AG04450 (cell line): ENCODE measurements at regions not wholly inside any gene's neighbourhood (a gene's known extent, or its start where the extent isn't known, plus 50 kb on each side); places are given as distances from the start of the nearest gene placed in this dataset.

Source experiments
- CTCF ChIA-PET: fragments of 300-600, 350-600 bp; formaldehyde crosslinking; extraction: SDS; loops from one replicate; lab custom pipeline; 2022; ENCODE audit warnings: antibody characterized with exemption, inconsistent platforms; lab: Charles Lee
- POLR2A ChIA-PET: fragments of 350-600 bp; formaldehyde crosslinking; extraction: SDS; loops from one replicate; lab custom pipeline; 2021; ENCODE audit warnings: antibody characterized with exemption, inconsistent platforms; lab: Yijun Ruan, JAX
- DNase-seq: peaks from one replicate; pipeline ENCODE4 v3.0.0-alpha.2; 2011; ENCODE audit warnings: low read depth, low spot score
- H3K27ac ChIP-seq: one replicate; pipeline ENCODE4 v1.5.1; 2012; ENCODE audit warnings: low read depth, low read length, control low read depth
- H3K27me3 ChIP-seq: one replicate; pipeline ENCODE4 v1.6.0; 2012; ENCODE audit warnings: low read length; ENCODE audit not compliant: control insufficient read depth, insufficient read depth
- H3K4me3 ChIP-seq: 2 replicates; pipeline ENCODE4 v1.5.1; 2011; ENCODE audit warnings: mild to moderate bottlenecking, low read depth, low read length, control low read depth
- H3K9me3 ChIP-seq: 2 replicates; pipeline ENCODE4 v1.5.1; 2012; ENCODE audit warnings: low read length; ENCODE audit not compliant: control insufficient read depth, insufficient read depth
- TF ChIP-seq, protein P1 (sequence below): IDR thresholded peaks from 2 replicates; pipeline ENCODE4 v1.5.1; 2011; ENCODE audit warnings: low read depth, low read length, control low read depth, inconsistent platforms

DNA sequence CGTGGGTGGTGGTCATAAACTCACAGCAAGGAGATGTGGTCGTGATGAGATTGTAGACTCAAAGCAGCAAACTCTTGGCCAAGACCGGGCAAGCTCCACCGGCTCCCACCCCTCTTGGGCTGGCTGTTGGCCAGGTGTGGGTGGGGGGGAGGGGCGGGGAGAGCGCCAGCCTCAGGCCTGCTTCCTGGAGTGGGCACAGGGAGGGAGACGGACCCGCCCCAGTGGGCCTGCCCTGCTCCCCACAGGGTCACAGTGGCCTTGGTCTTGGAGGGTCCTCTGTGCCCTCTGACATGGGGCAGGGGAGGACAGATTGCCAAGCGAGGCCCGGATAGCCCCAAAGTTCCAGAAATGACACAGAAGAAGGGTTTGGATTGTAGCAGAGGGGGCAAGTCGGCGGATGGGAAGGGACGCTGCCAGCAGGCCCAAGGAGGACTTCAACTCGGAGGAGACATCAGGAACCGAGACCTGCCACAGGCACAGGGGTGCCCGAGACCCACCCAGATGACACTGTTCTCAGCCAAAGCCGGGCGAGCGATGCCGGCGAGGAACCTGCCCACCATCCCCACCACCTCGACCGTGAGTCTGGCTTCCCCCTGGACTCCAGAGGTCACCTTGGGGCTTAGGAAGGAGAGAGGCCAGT lies 85.4 kb upstream of the ACTRT2 start:
- Histone ChIP-seq H3K27me3 (no peaks in the 10 kb centered on the region), H3K4me3 (no peak overlapping the region), H3K27ac (no peak overlapping the region), H3K9me3 (peaks cover 96% of the 10 kb centered on the region)
- DNase-seq, result no peak
- ChIA-PET CTCF (no interaction called here), POLR2A (no interaction called here)
- TF ChIP-seq, protein P1, sequence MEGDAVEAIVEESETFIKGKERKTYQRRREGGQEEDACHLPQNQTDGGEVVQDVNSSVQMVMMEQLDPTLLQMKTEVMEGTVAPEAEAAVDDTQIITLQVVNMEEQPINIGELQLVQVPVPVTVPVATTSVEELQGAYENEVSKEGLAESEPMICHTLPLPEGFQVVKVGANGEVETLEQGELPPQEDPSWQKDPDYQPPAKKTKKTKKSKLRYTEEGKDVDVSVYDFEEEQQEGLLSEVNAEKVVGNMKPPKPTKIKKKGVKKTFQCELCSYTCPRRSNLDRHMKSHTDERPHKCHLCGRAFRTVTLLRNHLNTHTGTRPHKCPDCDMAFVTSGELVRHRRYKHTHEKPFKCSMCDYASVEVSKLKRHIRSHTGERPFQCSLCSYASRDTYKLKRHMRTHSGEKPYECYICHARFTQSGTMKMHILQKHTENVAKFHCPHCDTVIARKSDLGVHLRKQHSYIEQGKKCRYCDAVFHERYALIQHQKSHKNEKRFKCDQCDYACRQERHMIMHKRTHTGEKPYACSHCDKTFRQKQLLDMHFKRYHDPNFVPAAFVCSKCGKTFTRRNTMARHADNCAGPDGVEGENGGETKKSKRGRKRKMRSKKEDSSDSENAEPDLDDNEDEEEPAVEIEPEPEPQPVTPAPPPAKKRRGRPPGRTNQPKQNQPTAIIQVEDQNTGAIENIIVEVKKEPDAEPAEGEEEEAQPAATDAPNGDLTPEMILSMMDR, result no peak

DNA sequence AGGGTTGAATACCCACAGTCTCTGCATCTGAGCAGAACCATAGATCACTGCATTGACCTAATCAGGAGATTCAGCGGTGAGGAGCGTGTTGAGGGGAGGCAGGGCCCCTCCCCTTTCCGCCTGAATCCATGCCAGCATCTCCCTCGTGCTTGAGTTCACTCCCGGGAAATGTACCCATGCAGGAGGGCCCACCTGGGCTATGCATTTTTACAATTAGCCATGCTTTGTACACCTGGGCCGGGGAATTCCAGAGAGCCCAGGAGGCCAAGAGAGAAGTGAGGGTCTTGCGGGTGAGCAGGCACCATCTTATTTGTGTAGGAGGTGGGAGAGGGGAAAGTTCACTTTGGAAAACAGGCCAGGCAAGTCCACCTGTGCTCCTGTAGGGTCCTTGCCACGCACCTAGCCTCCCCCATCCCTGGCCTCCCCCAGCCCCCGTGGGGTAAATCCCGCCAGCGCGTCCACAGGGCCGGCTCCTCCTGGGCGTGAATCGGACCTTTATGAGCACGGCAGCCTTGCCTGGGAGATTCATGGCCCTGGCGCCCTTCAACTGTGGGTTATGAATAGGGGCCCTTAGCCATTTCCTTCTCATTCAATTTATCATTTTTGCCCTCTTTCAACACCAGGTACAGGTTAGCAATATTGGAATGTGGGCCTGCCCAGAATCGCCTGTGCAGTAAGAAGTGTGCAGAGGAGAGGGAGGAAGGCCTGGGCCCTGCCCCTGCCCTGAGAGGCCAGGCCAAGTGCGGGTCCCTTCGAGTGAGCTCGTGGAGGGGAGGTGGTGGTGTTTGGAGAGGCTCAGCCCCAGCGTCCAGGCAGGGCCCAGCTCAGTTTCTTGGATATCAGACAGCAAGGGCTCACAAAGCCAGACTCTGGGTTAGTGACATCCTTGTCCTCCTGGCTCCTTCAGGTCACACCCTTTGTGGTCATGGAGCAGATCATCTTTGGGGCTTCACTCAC lies 84.4 kb upstream of the ACTRT2 start:
- TF ChIP-seq, protein P1, result no peak
- POLR2A ChIA-PET, result no interaction called here
- H3K27ac ChIP-seq, result no peak overlapping the region
- H3K9me3 ChIP-seq, result peaks cover 92% of the 10 kb centered on the region
- CTCF ChIA-PET, result no interaction called here
- no peak overlapping the region for H3K4me3 ChIP-seq
- no peaks in the 10 kb centered on the region for H3K27me3 ChIP-seq
- no peak for DNase-seq

DNA sequence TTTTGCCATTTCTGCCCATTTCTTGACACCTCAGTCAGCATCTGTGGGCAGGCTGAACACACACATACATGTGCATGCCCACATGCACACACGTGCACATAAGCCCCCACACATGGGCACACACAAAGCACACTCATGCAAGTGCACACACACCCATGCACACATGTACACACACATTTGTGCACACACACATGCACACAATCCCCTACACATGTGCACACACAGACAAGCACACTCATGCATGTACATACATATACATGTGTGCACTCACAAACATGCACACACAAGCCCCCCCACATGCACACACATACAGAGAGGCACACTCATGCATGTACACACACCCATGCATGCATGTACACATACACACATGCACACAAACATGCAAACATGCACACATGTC lies 83.5 kb upstream of the ACTRT2 start:
- peaks cover 92% of the 10 kb centered on the region for H3K9me3 ChIP-seq
- POLR2A ChIA-PET, result no interaction called here

DNA sequence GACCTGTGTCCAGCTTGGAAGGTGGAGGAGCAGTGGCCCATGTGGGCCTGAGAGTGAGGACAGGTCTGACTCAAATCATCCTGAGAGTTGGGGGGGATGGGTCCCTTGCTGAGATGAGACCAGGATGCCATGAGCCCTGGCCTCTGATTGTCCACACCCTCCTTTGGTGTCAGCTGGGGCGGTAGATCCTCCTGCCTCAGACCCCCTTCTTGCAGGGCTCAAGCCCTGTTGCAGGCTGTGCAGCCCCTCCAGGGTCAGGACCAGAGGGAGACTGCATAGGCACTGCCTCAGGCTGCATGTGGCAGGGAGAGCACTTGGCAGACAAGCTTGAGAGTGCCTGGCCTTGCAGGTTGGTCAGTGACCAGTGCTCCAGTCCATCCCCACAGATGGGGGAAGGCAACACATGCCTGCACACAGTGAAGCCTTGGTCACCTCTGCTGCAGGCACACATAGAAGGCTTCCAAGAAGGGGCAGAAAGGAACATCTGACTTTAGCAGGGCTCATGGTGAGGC lies 82.2 kb upstream of the ACTRT2 start:
- TF ChIP-seq, protein P1, result no peak
- Histone ChIP-seq H3K27ac (no peak overlapping the region), H3K9me3 (peaks cover 90% of the 10 kb centered on the region), H3K27me3 (no peaks in the 10 kb centered on the region), H3K4me3 (no peak overlapping the region)
- no peak for DNase-seq
- ChIA-PET CTCF (no interaction called here), POLR2A (no interaction called here)

More for the DNA sequence above, 83.5 kb upstream of the ACTRT2 start:
- H3K27me3 ChIP-seq, result no peaks in the 10 kb centered on the region
- TF ChIP-seq, protein P1, result no peak
- no peak overlapping the region for H3K27ac ChIP-seq
- H3K4me3 ChIP-seq, result no peak overlapping the region
- no peak for DNase-seq
- CTCF ChIA-PET, result no interaction called here
